GM13976 (cell line): ENCODE measurements at regions not wholly inside any gene's neighbourhood (a gene's known extent, or its start where the extent isn't known, plus 50 kb on each side); places are given as distances from the start of the nearest gene placed in this dataset.

Experiments used
- DNase-seq: peaks from one replicate; pipeline ENCODE4 v3.0.0; 2012; ENCODE audit warnings: low spot score
- CTCF ChIP-seq: IDR thresholded peaks from 2 replicates; pipeline ENCODE4 v1.5.1; 2012; ENCODE audit warnings: borderline replicate concordance, mild to moderate bottlenecking; ENCODE audit not compliant: insufficient read depth; ENCODE audit errors: extremely low read depth, missing control alignments, control extremely low read depth
- in situ Hi-C: fragments of 300-500 bp; cut with MboI; formaldehyde crosslinking; loops from one replicate; pipeline ENCODE4 v1.12.0; 2022; ENCODE audit warnings: low sequenced_read_pairs, mixed read lengths, inconsistent platforms; ENCODE audit not compliant: unreplicated experiment

GRCh38 chr17:83193336-83194185 lies 114.2 kb downstream of the METRNL start:
- no peak for DNase-seq
- TF ChIP-seq CTCF, result no peak
- in situ Hi-C loops, result no loop called here

GRCh38 chr17:83194186-83194561 lies 114.8 kb downstream of the METRNL start:
- DNase-seq, result no peak
- no peak for TF ChIP-seq CTCF
- in situ Hi-C loops, result no loop called here

GRCh38 chr17:83194761-83195329 lies 115.4 kb downstream of the METRNL start:
- no peak for TF ChIP-seq CTCF
- no peak for DNase-seq
- in situ Hi-C loops, result no loop called here

GRCh38 chr17:83195330-83196023 lies 116.1 kb downstream of the METRNL start:
- DNase-seq, result no peak
- in situ Hi-C loops, result no loop called here
- TF ChIP-seq CTCF, result no peak

- no peak for DNase-seq
- TF ChIP-seq CTCF, result no peak
- in situ Hi-C loops, result no loop called here
Measured at GRCh38 chr17:83196024-83196365, 116.6 kb downstream of the METRNL start.

GRCh38 chr17:83196366-83196765 lies 117.0 kb downstream of the METRNL start:
- in situ Hi-C loops, result no loop called here
- no peak for TF ChIP-seq CTCF
- no peak for DNase-seq
